Stomach (tissue), 8 donors: ENCODE measurements at regions not wholly inside any gene's neighbourhood (a gene's known extent, or its start where the extent isn't known, plus 50 kb on each side); places are given as distances from the start of the nearest gene placed in this dataset.

Source experiments
- DNase-seq, 2 donors: peaks; one replicate each; pipeline versions ENCODE4 v3.0.0 to v3.0.0-alpha.2; 2013 to 2019
- H3K27ac ChIP-seq, 5 donors: fragments of 200-600 bp in 4 of 5; sonication (generic) in 4 of 5; one replicate each; pipeline ENCODE4 v1.5.1; 2013 to 2019; ENCODE audit warnings: mild to moderate bottlenecking in 1 of 5, moderate library complexity in 1 of 5
- H3K27me3 ChIP-seq, 3 donors: fragments of 200-600 bp; sonication (generic); one replicate each; pipeline ENCODE4 v1.5.1; 2017 to 2019; ENCODE audit warnings: mixed run types in 1 of 3
- H3K36me3 ChIP-seq, 4 donors: fragments of 200-600 bp; sonication (generic); 1 replicate in 3 of 4; 2 replicates in 1 of 4; pipeline ENCODE4 v1.5.1; 2016 to 2019
- H3K4me1 ChIP-seq, 4 donors: fragments of 200-600 bp; sonication (generic); one replicate each; pipeline ENCODE4 v1.5.1; 2016 to 2019
- H3K4me3 ChIP-seq, 4 donors: fragments of 200-600 bp; sonication (generic) in 3 of 4; one replicate each; pipeline ENCODE4 v1.5.1; 2016 to 2019; ENCODE audit warnings: mild to moderate bottlenecking in 1 of 4
- H3K9me3 ChIP-seq, 4 donors: fragments of 200-600 bp; sonication (generic); one replicate each; pipeline ENCODE4 v1.5.1; 2016 to 2019
- EP300 ChIP-seq: sonication (generic); formaldehyde crosslinking; IDR thresholded peaks from one replicate; pipeline ENCODE4 v1.6.1; 2017; ENCODE audit warnings: antibody characterized with exemption
- POLR2A ChIP-seq, 4 donors: fragments of 450-650 bp; IDR thresholded peaks; one replicate each; pipeline ENCODE4 v1.6.1; 2016; ENCODE audit warnings: antibody characterized with exemption in 4 of 4, control low read depth in 2 of 4, mild to moderate bottlenecking in 1 of 4, moderate library complexity in 1 of 4
- POLR2AphosphoS5 ChIP-seq, 3 donors: sonication (generic); formaldehyde crosslinking; IDR thresholded peaks; one replicate each; pipeline ENCODE4 v1.6.1; 2016; ENCODE audit warnings: antibody characterized with exemption in 3 of 3
- WGBS, 5 donors: extraction: QIAGEN DNeasy Blood & Tissue Kit in 3 of 5; methylation state at CpG; one replicate each; pipeline versions ENCODE4 v1.1.5 to v1.1.7; 2013 to 2018; 5-methylcytosine and 5-hydroxymethylcytosine counted together
- intact Hi-C: fragments of 100-400 bp; cut with DNase I; formaldehyde crosslinking; loops from one replicate; pipeline ENCODE4 v1.15.1; 2023; ENCODE audit warnings: low total_unique reads
- TF ChIP-seq, protein P1 (sequence below), 7 experiments: fragments of 450-650 bp in 4 of 7; fragments of 200-600 bp in 3 of 7; sonication (generic) in 3 of 7; IDR thresholded peaks; one replicate each; pipeline ENCODE4 v1.5.1; 2016 to 2019; ENCODE audit warnings: antibody characterized with exemption in 7 of 7, control low read depth in 2 of 7, mild to moderate bottlenecking in 1 of 7
- donor health status: healthy with polysubstance abuse.
- donor health status: Bipolar disorder and iron deficiency.
- donor health status: healthy.

DNA sequence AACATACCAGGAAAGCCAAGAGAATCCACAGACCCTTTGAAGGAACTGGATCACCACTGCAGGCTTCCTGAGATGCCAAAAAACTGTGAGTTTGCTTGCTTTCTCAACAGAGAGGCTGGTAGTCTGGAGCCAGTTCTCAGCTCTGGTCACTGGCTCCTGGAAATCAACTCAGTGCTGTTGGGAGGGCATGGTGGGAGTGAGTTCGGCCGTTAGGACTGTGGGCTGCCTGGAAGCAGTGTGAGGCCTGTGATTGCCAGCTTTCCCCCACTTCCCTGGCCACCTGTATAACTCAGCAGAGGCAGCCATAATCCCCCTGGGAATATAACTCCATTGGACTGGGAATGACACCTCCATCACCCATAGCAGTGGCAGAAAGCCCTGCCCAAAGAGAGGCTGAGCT is 122.0 kb upstream of the FSTL5 start:
- TF ChIP-seq POLR2AphosphoS5 (IDR thresholded peaks at IDR 0.05) (no peak), POLR2A (IDR thresholded peaks at IDR 0.05) (no peak)
- TF ChIP-seq, protein P1, sequence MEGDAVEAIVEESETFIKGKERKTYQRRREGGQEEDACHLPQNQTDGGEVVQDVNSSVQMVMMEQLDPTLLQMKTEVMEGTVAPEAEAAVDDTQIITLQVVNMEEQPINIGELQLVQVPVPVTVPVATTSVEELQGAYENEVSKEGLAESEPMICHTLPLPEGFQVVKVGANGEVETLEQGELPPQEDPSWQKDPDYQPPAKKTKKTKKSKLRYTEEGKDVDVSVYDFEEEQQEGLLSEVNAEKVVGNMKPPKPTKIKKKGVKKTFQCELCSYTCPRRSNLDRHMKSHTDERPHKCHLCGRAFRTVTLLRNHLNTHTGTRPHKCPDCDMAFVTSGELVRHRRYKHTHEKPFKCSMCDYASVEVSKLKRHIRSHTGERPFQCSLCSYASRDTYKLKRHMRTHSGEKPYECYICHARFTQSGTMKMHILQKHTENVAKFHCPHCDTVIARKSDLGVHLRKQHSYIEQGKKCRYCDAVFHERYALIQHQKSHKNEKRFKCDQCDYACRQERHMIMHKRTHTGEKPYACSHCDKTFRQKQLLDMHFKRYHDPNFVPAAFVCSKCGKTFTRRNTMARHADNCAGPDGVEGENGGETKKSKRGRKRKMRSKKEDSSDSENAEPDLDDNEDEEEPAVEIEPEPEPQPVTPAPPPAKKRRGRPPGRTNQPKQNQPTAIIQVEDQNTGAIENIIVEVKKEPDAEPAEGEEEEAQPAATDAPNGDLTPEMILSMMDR (IDR thresholded peaks at IDR 0.05): no peak
- intact Hi-C loops: no loop called here
- Histone ChIP-seq H3K9me3 (no peaks in the 10 kb centered on the region), H3K4me3 (no peak overlapping the region), H3K27me3 (no peaks in the 10 kb centered on the region), H3K36me3 (no peaks in the 10 kb centered on the region), H3K4me1 (no peaks in the 10 kb centered on the region), H3K27ac (no peak overlapping the region)
- no peak for DNase-seq
- WGBS, 5 donors: 77 to 95% (median 92%) methylated on average over 2 of the region's 2 CpGs

DNA sequence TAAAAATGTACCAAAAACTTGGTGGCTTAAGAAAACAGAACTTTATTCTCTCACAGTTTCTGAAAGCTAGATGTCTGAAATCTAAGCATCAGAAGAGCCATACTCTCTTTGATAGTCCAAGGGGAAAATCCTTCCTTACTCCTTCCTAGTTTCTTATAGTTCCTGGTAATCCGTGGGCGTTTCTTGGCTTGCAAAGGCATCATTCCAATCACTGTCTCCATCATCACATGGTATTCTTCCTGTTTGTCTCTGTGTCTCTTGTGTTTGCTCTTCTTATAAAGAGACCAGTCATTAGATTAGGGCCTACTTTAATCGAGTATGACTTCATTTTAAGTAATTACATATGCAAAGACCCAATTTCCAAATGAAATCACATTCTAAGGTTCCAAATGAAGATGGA is 118.9 kb upstream of the FSTL5 start:
- TF ChIP-seq EP300: no peak
- no peak for TF ChIP-seq POLR2A (IDR thresholded peaks at IDR 0.05)
- TF ChIP-seq, protein P1 (IDR thresholded peaks at IDR 0.05): no peak
- TF ChIP-seq POLR2AphosphoS5 (IDR thresholded peaks at IDR 0.05): no peak
- Histone ChIP-seq H3K27ac (no peak overlapping the region), H3K36me3 (no peaks in the 10 kb centered on the region), H3K4me1 (no peaks in the 10 kb centered on the region), H3K27me3 (no peaks in the 10 kb centered on the region), H3K4me3 (no peak overlapping the region), H3K9me3 (no peaks in the 10 kb centered on the region)
- whole genome bisulfite sequencing, 5 donors: 61 to 68% (median 65%) methylated on average over 3 of the region's 3 CpGs
- intact Hi-C loops: no loop called here
- peak in 1 of 2 donors; percentile 23 for DNase-seq

DNA sequence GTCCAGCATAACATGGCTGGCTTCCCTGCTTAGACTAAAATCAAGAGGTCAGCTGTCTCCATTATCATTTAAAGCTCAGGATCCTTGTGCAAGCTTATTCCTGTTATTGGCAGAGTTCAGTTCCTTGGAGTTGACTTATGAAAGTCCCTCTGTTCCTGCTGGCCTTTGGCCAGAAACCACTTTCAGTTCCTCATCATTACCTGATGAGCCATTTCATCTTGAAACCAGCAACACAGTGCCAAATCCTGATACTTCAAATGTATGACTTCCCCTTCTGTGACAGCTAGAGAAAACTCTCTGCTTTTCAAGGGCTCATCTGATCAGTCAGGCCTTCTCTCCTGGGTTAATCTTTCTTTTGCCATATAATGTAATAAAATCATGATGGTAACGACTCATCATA is 110.6 kb upstream of the FSTL5 start:
- DNase-seq: peak; percentile 24 to 43
- Histone ChIP-seq H3K9me3 (no peaks in the 10 kb centered on the region), H3K4me1 (no peaks in the 10 kb centered on the region), H3K27ac (no peak overlapping the region), H3K27me3 (no peaks in the 10 kb centered on the region), H3K4me3 (no peak overlapping the region), H3K36me3 (no peaks in the 10 kb centered on the region)
- 70 to 92% (median 79%) methylated on average over 1 of the region's 1 CpG for WGBS, 5 donors
- no peak for TF ChIP-seq POLR2A (IDR thresholded peaks at IDR 0.05)
- TF ChIP-seq POLR2AphosphoS5 (IDR thresholded peaks at IDR 0.05): no peak
- no peak for TF ChIP-seq EP300
- TF ChIP-seq, protein P1 (IDR thresholded peaks at IDR 0.05): no peak
- intact Hi-C loops: no loop called here

DNA sequence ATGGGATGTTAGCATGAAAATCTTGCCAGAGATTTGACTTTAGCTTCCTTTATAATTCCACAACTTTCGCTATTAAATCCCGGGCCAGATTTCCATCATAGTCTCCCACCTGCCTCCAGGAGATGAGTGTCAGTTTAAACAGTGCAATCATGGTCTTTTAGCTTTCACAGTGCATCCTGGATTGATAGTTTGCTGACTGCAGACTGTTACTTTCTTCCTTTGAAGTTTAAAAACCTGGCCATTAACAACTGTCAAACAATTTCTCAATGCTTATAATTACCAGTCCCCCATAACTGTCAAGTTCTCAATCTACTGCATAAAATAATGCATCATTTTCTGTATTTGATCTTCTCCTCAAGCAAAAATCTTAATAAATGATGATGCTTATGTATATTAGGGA is 108.4 kb upstream of the FSTL5 start:
- DNase-seq: no peak
- H3K4me1 ChIP-seq: no peaks in the 10 kb centered on the region
- no peak overlapping the region for H3K27ac ChIP-seq
- H3K9me3 ChIP-seq: no peaks in the 10 kb centered on the region
- 85 to 93% (median 91%) methylated on average over 2 of the region's 2 CpGs for WGBS, 5 donors
- H3K36me3 ChIP-seq: no peaks in the 10 kb centered on the region
- intact Hi-C loops: no loop called here
- TF ChIP-seq, protein P1 (IDR thresholded peaks at IDR 0.05): no peak
- TF ChIP-seq EP300: no peak
- TF ChIP-seq POLR2AphosphoS5 (IDR thresholded peaks at IDR 0.05): no peak
- no peak for TF ChIP-seq POLR2A (IDR thresholded peaks at IDR 0.05)
- no peaks in the 10 kb centered on the region for H3K27me3 ChIP-seq
- no peak overlapping the region for H3K4me3 ChIP-seq
